ENCODE measurements at regions not wholly inside any gene's neighbourhood (a gene's known extent, or its start where the extent isn't known, plus 50 kb on each side); places are given as distances from the start of the nearest gene placed in this dataset.

GRCh38 chr3:153673853-153674252, 447.3 kb upstream of the ARHGEF26 start:
- TF ChIP-seq, protein P1, sequence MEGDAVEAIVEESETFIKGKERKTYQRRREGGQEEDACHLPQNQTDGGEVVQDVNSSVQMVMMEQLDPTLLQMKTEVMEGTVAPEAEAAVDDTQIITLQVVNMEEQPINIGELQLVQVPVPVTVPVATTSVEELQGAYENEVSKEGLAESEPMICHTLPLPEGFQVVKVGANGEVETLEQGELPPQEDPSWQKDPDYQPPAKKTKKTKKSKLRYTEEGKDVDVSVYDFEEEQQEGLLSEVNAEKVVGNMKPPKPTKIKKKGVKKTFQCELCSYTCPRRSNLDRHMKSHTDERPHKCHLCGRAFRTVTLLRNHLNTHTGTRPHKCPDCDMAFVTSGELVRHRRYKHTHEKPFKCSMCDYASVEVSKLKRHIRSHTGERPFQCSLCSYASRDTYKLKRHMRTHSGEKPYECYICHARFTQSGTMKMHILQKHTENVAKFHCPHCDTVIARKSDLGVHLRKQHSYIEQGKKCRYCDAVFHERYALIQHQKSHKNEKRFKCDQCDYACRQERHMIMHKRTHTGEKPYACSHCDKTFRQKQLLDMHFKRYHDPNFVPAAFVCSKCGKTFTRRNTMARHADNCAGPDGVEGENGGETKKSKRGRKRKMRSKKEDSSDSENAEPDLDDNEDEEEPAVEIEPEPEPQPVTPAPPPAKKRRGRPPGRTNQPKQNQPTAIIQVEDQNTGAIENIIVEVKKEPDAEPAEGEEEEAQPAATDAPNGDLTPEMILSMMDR (IDR thresholded peaks at IDR 0.05; ENCODE audit: borderline replicate concordance, control extremely low read depth, extremely low read depth, insufficient read depth, missing control alignments): no peak
- DNase-seq (ENCODE audit: low spot score): no peak
- in situ Hi-C loops (cut with MboI; ENCODE audit: low sequenced_read_pairs, unreplicated experiment): no loop called here

- no peak for DNase-seq (ENCODE audit: low spot score)
- in situ Hi-C loops (cut with MboI; ENCODE audit: low sequenced_read_pairs, unreplicated experiment): no loop called here
- TF ChIP-seq, protein P1 (IDR thresholded peaks at IDR 0.05; ENCODE audit: borderline replicate concordance, control extremely low read depth, extremely low read depth, insufficient read depth, missing control alignments): no peak
Observed at GRCh38 chr3:153679714-153680113, 441.5 kb upstream of the ARHGEF26 start.

- in situ Hi-C loops (cut with MboI; ENCODE audit: low sequenced_read_pairs, unreplicated experiment): no loop called here
- DNase-seq (ENCODE audit: low spot score): no peak
- TF ChIP-seq, protein P1 (IDR thresholded peaks at IDR 0.05; ENCODE audit: borderline replicate concordance, control extremely low read depth, extremely low read depth, insufficient read depth, missing control alignments): no peak
Observed at GRCh38 chr3:153680526-153680925, 440.7 kb upstream of the ARHGEF26 start.

GRCh38 chr3:153681057-153681456, 440.1 kb upstream of the ARHGEF26 start:
- in situ Hi-C loops (cut with MboI; ENCODE audit: low sequenced_read_pairs, unreplicated experiment): no loop called here
- no peak for DNase-seq (ENCODE audit: low spot score)
- TF ChIP-seq, protein P1 (IDR thresholded peaks at IDR 0.05; ENCODE audit: borderline replicate concordance, control extremely low read depth, extremely low read depth, insufficient read depth, missing control alignments): no peak

DNA sequence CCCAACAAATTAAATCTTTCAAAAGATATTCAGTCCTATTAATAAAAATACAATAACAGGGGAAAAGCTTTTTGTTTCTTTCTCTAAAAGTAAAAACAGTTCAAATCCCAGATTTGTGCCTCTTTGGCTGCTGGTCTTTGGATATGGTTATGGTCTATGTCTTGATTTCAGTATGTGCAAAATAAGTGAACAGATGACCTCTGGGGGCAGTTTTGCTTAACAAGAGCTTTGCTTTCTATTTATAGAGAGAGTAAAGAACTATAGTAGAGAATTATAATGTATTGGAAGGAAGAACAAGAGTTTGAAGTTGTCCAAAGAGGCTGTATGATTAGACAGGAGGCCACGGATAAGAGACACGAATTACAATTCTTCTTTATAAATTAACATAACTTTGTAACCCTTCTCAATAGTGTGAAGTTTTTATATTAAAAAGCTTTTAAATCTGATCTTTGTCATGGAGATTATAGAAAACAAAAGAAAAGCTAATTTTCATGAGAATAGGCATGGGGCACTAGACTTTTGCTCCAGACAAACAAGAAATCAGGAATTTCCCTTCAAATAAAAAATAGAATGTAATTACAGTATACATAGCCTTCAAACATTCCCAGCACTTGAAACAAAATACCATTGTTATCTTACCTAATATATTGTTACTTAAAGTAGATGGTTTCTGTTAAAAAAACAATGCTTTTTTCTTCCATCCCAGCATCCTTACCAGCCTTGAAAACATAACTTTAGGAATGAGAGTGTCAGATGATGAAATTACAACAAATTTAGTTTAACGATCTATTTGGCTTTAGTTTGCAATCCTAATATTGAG, 432.7 kb upstream of the ARHGEF26 start:
- DNase-seq (ENCODE audit: low spot score): no peak
- in situ Hi-C loops (cut with MboI; ENCODE audit: low sequenced_read_pairs, unreplicated experiment): no loop called here
- TF ChIP-seq, protein P1 (IDR thresholded peaks at IDR 0.05; ENCODE audit: borderline replicate concordance, control extremely low read depth, extremely low read depth, insufficient read depth, missing control alignments): no peak

GRCh38 chr3:153693207-153693606, 428.0 kb upstream of the ARHGEF26 start:
- in situ Hi-C loops (cut with MboI; ENCODE audit: low sequenced_read_pairs, unreplicated experiment): no loop called here
- TF ChIP-seq, protein P1 (IDR thresholded peaks at IDR 0.05; ENCODE audit: borderline replicate concordance, control extremely low read depth, extremely low read depth, insufficient read depth, missing control alignments): no peak
- no peak for DNase-seq (ENCODE audit: low spot score)
